GM19099 (cell line): ENCODE measurements at regions not wholly inside any gene's neighbourhood (a gene's known extent, or its start where the extent isn't known, plus 50 kb on each side); places are given as distances from the start of the nearest gene placed in this dataset.

Source experiments
- POLR2A ChIP-seq: IDR thresholded peaks from 3 replicates; pipeline ENCODE4 v1.6.1; 2011; ENCODE audit warnings: low read depth; ENCODE audit not compliant: insufficient read length; ENCODE audit errors: extremely low read depth

DNA sequence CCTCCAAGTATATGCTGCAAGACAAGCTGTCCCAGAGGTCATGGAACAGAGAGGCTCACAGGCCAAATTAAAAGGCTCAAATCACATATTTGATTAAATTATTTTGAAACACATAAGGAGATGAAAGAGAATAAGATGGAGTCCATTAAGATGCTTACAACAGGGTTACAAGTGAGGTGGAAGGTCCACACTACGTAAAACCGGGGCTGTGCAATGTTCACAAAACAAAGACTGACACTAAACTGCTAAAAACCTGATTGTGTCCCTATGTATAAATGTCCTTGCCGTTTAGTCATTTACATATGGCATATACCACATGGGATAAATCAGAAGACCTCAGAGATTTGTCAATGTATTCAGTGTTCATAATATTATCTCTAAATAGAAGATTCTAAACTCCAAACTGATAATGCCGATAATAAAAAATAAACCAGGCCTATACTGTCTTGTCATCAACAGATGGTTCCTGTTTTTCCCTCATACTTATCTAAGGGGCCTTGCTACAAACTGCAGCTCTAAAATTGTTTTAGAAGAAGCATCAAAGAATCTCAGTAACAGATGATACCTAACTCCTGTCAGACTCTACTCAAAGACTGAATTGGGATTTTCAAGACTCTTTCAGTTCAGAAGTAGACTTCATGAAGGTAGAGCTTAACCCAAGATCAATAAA lies 51.8 kb upstream of the RIPOR2 start:
- TF ChIP-seq POLR2A = no peak

DNA sequence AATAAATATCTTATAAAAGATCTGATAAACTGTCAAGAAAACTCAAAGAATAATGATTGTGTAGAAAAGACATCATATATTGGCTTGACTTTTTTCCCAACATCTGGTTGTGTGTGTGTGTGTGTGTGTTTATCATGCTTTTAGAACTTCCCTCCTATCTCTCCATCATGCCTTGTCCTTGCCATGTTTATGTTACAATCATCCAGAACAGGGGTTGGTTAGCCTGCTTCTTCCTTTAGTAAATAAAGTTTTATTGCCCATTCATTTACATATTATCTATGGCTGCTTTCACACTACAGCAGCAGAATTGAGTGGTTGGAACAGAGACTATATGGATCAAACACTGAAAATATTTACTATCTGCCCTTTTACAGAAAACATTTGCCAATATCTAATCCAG lies 52.8 kb upstream of the RIPOR2 start:
- TF ChIP-seq POLR2A = no peak

DNA sequence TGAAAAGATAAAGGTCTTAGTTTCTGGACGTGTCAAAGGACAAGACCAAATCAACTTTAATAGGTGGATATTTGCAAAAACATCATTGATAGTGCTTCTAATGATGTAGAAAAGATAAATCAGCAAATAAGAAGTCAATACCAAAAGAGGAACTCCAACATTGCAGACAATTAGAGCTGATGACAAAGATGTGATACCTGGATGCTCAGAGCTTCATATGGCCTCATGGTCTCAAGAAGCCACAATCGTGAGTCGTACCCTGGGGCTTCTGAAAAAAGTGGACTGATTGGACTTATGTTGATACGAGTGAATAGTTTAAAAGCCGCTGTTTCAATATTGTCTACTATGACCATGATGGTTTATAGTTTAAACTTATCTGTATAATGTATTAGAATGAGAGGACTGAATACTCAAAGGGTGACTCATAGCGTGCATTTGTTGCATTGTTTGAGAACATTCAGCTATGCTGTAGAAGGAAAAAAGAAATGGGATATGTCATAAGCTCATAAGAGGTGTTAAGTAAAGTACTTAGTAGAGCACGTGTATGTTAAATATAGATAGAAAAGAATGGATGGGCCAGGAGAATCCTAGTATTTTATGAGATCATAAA lies 54.6 kb upstream of the RIPOR2 start:
- no peak for TF ChIP-seq POLR2A

DNA sequence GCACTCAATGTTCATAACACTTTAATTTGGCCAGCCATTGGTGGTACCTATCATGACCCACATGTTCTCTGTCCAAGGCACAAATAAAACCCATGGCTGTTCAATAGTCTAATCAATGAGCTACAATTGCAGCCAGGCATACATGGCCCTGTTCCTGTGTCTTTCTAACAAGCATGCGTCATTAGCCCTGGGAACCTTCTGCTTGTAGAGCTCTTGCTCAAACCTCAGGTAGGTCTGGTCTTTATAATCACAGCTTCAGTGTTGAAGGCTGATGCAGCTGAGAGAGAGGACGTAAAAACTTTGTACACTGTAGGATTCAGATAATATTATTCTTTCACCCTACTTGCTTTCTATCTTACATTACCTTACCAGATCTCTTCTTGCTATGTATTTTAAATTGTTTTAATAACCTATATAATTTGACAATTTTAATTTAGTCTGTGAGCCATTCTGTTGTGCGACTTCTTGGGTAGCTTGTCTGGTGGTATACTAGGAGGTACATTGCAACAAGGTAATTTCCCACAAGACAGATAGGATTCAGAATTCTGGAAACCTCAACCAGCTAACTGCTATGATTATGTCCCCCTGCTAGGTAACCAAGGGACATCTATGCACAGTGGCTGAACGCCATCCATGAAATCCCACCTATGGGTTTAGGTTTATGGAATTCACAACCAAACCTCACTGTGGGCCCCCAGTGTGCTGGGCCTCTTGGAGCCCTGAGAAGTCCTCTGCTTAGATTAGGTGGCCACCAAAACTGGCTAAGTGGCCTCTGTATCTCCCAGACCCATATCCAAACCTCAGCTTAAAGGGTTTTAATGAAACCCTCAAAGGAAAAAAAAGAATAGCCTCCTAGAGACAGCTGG lies 55.4 kb upstream of the RIPOR2 start:
- no peak for TF ChIP-seq POLR2A

DNA sequence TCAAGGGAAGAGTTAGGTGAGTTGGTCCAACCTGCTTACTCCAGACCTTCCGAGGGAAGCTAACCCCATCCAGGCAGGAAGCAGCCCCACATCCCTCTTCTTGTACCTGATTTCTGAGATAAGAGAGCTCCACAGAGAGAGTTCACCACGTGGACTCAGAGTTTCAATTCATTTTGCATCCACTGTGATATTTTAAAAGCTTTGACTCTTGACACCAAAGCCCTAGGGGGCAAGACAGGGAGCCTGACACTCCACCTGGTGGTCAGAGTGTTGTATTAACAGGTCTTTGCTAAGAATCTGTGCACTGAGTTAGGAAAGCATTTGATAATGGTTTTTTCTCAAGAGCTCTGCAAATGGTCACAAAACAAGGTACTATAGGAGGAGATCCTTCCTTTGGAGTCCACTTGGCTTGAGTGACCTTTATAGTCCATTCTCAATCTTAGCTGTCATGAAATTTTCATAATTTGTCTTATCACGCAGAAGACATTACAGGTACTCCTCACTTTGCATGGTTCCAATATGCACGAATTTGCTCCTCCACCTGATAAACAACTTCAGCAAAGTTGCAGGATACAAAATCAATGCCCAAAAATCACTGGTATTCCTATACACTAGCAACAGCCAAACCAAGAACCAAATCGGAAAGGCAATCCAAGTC lies 56.2 kb upstream of the RIPOR2 start:
- TF ChIP-seq POLR2A = no peak

DNA sequence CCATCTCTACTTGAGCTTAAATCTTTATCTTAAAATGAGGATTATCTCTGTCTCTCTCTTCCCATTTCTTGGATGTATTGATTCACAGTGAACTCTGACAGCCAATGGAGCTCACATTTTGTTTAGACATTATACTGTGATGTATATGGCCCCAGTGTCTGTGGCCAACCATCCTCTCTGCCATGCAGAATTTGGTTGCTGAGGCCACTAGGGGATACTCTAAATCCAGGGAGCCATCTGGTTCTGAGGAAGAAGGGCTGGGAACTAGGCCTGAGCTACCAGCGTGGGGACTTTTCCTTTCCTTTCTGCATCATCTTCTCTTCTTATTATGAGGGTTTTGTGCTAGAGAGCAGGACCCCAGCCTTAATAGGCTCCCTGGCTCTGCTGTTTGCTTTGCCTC lies 59.1 kb upstream of the RIPOR2 start:
- TF ChIP-seq POLR2A = no peak

DNA sequence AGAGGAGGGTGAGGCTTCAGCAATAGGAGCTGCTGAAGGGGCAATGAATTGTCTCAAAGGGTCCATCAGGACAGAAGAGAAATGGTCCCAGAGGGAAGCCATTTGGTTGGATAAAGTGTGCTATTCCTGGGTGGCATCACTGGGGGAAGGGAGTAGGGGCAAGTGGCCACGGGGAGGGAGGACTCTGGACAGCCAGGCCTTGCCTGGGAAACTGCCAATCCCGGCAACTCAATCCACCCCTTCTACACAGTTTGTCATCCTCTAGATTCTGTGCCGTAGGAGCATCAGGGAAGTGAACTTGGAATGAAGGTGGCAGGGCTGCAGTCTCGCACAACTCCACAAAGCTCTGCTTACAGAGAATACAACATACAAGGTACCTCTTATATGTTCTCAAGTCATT lies 59.5 kb upstream of the RIPOR2 start:
- no peak for TF ChIP-seq POLR2A

DNA sequence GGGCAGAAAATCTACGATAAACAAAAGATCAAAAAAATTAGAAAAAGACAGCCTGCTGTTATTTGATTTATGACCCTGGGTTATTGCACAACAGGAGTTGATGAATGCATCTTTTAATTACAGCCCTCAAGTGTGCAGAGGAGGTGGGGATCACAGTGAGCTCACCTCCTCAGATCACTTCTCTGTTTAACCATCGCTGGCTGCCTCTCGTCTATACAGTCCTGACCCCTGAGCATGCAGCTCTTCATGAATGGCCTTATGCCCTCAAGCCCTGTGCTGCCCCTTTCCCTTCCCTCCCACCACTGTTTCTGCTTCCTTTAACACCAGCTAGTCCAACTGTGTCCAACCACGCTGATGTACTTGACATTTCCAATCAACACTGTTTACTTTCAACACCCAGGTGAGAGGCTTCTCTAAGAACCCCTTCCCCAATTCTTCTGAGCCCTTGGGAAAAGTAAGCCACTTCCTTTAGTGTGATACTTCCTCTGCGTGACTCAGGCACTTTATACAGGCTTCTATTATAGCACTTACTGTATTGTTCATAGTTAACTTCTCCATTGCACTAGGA lies 60.6 kb upstream of the RIPOR2 start:
- no peak for TF ChIP-seq POLR2A

DNA sequence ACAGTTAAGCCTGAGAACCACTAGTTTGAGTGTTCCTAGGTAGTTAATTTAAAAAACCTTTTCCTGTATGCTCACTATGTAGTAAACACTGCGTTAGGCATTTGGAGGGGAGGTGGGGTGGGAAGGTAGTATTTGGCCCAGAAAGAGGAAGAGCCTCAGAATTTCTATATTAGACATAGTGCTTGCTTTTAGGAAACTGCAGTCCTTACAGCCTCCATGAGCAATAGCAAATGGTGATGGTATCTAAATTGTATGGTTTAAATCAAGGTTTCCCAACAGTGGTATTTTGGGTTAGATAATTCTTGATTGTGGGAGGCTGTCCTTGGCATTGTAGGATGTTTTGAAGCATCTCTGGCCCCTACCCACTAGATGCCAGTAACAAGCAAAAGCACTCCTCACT lies 61.5 kb upstream of the RIPOR2 start:
- no peak for TF ChIP-seq POLR2A

DNA sequence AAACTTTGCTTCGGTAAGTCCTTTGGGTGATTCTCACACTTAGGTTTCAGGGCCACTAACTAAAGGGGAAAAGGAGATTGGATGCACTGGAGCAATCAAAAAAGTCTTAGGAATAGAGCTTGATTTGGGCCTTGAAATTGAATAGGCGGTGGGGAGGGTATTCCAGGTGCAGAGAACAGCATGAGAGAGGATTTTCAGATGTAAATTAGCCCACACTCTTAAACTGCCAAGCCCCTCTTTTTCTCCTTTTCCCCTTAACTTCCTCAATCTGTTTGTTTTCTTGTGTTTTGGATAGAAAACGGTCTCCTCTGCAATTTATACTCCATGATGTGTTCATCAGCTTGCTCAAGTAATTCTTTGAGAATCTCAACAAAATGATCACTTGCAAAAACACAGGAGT lies 62.1 kb upstream of the RIPOR2 start:
- no peak for TF ChIP-seq POLR2A

DNA sequence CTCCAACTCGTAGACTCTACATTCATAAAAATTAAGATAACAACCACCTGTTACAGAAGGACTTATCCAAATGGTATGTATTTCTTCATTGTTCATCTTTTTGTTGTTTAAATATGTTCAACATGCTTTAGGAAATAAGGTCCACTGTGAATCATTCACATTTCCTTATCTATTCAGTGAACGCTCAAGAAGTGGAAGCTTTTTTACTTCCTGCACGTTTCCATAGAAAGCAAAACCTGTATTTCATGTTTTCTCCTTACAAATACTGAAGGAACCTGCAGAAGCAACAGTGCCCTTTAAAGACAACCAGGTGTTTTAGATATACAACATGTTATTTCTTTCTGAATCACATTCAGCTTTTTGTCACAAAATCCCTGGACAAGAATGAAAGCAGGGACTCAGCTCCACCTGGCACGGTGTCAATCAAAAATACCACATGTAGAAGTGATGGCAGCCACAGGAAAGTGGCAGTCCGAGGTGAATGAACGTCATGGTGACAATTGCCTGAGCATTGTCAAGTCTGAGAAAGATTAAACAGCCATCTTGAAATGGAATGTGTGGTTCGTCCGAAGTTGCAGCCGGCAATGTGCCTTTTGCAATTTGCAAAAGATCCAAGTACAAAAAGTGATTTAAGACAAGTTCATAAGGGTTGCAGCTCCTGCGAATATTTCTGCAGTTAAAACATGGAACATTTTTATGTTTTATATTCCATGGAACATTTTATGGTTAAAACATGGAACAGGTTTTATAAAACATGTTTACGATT lies 66.7 kb upstream of the RIPOR2 start:
- TF ChIP-seq POLR2A = no peak

DNA sequence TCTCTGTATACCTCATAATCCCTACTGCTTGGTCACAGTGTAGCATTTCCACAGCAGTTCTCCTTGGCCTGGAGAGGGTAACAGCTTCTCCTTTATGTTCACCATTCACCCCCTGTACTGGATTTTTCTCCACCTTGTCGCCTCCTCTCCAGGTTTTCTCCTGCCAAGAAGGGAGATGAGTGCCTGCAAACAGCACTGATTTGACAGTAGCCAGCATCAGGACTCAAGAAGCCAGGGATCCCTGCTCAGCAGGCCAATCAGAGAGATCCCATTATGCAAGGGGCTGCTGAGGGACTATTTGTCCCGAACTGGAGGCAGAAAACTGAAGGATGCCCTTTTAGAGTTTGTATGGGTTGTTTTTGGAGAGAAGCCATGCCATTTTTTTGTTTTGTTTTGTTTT lies 68.6 kb upstream of the RIPOR2 start:
- no peak for TF ChIP-seq POLR2A

DNA sequence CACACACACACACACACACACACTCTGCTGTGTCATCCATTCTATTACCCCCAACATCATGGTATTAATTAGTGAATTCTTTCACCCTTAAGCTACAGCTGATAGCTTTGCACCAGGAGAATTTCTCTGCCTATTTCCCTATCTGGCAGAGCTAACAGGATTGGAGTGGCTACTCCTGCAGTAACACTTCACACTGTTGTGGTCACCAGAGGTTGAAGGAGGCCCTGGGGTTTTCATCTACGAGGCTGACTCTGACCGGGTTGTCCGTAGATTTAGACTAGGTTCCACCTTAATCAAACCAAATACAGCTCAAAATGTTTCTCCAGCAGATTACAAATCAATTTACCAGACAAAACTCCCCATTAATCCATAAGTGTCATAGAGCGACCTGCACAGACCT lies 69.2 kb upstream of the RIPOR2 start:
- no peak for TF ChIP-seq POLR2A

DNA sequence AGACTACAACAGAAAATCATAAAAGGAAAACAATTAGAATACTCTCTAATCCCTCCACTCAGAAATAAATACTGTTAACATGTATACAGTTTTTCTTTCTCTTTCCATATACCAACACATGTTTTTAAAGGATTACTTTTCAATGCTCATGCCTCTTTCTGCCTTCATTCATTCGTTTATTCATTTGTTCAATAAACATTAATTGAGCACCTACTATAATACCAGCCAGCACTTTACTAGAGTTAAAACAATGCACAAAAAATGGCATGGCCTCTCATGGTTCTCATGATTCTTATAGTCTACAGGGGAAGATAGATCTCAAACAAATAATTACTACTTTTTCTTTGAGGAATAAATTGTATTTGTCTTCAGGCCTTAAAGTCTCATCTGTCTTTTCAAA lies 70.3 kb upstream of the RIPOR2 start:
- no peak for TF ChIP-seq POLR2A
